SK-N-SH treated with all-trans-retinoic acid at 6 μM for 48 hours (cell line): ENCODE measurements at regions not wholly inside any gene's neighbourhood (a gene's known extent, or its start where the extent isn't known, plus 50 kb on each side); places are given as distances from the start of the nearest gene placed in this dataset.
A peak's percentile ranks its signal among the peaks of the same experiment; 100 is the strongest.

Source experiments
- ATAC-seq: fragments of 200-7000 bp; cut with Tn5 transposase; 3 replicates; pipeline ENCODE4 v1.9.1; 2020; ENCODE audit warnings: mild to moderate bottlenecking, moderate library complexity
- ARNTL ChIP-seq: fragments of 450-650 bp; formaldehyde crosslinking; IDR thresholded peaks from 2 replicates; pipeline ENCODE4 v1.5.0; 2020; ENCODE audit warnings: low read depth, mild to moderate bottlenecking, moderate library complexity, borderline replicate concordance
- BACH2 ChIP-seq: fragments of 250-450 bp; sonication (Bioruptor Pico); IDR thresholded peaks from 2 replicates; pipeline ENCODE4 v1.9.0; 2021; ENCODE audit warnings: mild to moderate bottlenecking, borderline replicate concordance
- ESRRG ChIP-seq: fragments of 250-450 bp; sonication (Bioruptor Pico); IDR thresholded peaks from 2 replicates; pipeline ENCODE4 v1.6.1; 2021; ENCODE audit warnings: mild to moderate bottlenecking
- ISL1 ChIP-seq: fragments of 250-450 bp; sonication (Bioruptor Pico); IDR thresholded peaks from 2 replicates; pipeline ENCODE4 v2.1.2; 2022; ENCODE audit warnings: mild to moderate bottlenecking, moderate library complexity
- OSR1 ChIP-seq: fragments of 250-450 bp; sonication (Bioruptor Pico); IDR thresholded peaks from 2 replicates; pipeline ENCODE4 v1.8.0; 2022; ENCODE audit warnings: moderate library complexity, mild to moderate bottlenecking, inconsistent platforms
- PPARA ChIP-seq: fragments of 250-450 bp; sonication (Bioruptor Pico); IDR thresholded peaks from 2 replicates; pipeline ENCODE4 v1.5.0; 2020; ENCODE audit warnings: mild to moderate bottlenecking, borderline replicate concordance
- RARB ChIP-seq: fragments of 250-450 bp; sonication (Bioruptor Pico); IDR thresholded peaks from 2 replicates; pipeline ENCODE4 v1.8.0; 2021; ENCODE audit warnings: mild to moderate bottlenecking, moderate library complexity
- SNAI2 ChIP-seq: fragments of 250-450 bp; sonication (Bioruptor Pico); IDR thresholded peaks from 2 replicates; pipeline ENCODE4 v1.5.0; 2020; ENCODE audit warnings: mild to moderate bottlenecking, moderate library complexity
- TOX ChIP-seq: fragments of 250-450 bp; sonication (Bioruptor Pico); IDR thresholded peaks from 2 replicates; pipeline ENCODE4 v1.8.0; 2021; ENCODE audit warnings: mild to moderate bottlenecking, moderate library complexity, borderline replicate concordance
- ZC3H10 ChIP-seq: fragments of 250-450 bp; sonication (Bioruptor Pico); IDR thresholded peaks from 2 replicates; pipeline ENCODE4 v1.5.1; 2021; ENCODE audit warnings: mild to moderate bottlenecking, moderate library complexity
- ZFP3 ChIP-seq: fragments of 250-450 bp; sonication (Bioruptor Pico); IDR thresholded peaks from 2 replicates; pipeline ENCODE4 v1.5.0; 2020; ENCODE audit warnings: mild to moderate bottlenecking, moderate library complexity
- ZFP30 ChIP-seq: fragments of 450-650 bp; formaldehyde crosslinking; IDR thresholded peaks from 2 replicates; pipeline ENCODE4 v1.5.0; 2022; ENCODE audit warnings: mild to moderate bottlenecking, moderate library complexity
- ZNF565 ChIP-seq: fragments of 450-650 bp; formaldehyde crosslinking; conservative IDR thresholded peaks from 2 replicates; pipeline ENCODE4 v1.5.0; 2020; ENCODE audit warnings: low read depth, mild to moderate bottlenecking, moderate library complexity
- ZNF70 ChIP-seq: fragments of 450-650 bp; formaldehyde crosslinking; IDR thresholded peaks from 2 replicates; pipeline ENCODE4 v1.5.0; 2020; ENCODE audit warnings: mild to moderate bottlenecking, moderate library complexity
- ZNF8 ChIP-seq: fragments of 450-650 bp; formaldehyde crosslinking; IDR thresholded peaks from 2 replicates; pipeline ENCODE4 v1.5.0; 2020; ENCODE audit warnings: mild to moderate bottlenecking, moderate library complexity
- TF ChIP-seq, protein P1 (sequence below): fragments of 250-450 bp; sonication (Bioruptor Pico); IDR thresholded peaks from 2 replicates; pipeline ENCODE4 v1.5.0; 2020; ENCODE audit warnings: mild to moderate bottlenecking, moderate library complexity
- TF ChIP-seq, protein P2 (sequence below): fragments of 250-450 bp; sonication (Bioruptor Pico); IDR thresholded peaks from 2 replicates; pipeline ENCODE4 v1.8.0; 2021; ENCODE audit warnings: low read depth, mild to moderate bottlenecking, moderate library complexity, borderline replicate concordance
- TF ChIP-seq, protein P3 (sequence below): fragments of 250-450 bp; sonication (Bioruptor Pico); IDR thresholded peaks from 2 replicates; pipeline ENCODE4 v1.8.0; 2020; ENCODE audit warnings: mild to moderate bottlenecking, moderate library complexity, borderline replicate concordance
- TF ChIP-seq, protein P4 (sequence below): fragments of 250-450 bp; sonication (Bioruptor Pico); IDR thresholded peaks from 2 replicates; pipeline ENCODE4 v1.5.1; 2020; ENCODE audit warnings: low read depth, mild to moderate bottlenecking, moderate library complexity
- TF ChIP-seq, protein P5 (sequence below): fragments of 250-450 bp; sonication (Bioruptor Pico); IDR thresholded peaks from 2 replicates; pipeline ENCODE4 v1.5.1; 2021; ENCODE audit warnings: mild to moderate bottlenecking, moderate library complexity

DNA sequence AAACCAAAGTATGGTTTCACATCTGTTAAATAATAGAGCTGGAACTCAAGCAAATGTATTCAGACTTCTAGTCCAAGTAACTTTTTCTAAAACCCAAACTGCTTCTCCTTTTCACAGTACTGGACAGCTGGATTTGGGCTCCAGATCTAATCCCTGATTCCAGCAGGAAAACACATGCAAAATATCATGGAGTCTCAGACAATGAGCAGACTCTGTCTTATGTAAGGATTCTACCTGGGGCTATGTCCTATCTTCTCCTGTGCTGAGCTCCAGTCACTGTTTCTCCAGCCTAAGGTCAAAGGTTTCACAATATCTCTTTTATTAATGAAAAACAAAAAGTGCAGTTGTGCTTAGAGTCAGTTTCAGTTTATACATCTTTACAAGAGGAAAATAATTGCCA, 83.2 kb upstream of the EED start:
- no peak for ATAC-seq
- TF ChIP-seq SNAI2 (CRISPR knock-in tag): no peak
- TF ChIP-seq TOX (CRISPR knock-in tag): no peak
- TF ChIP-seq BACH2 (CRISPR knock-in tag): no peak
- TF ChIP-seq ZNF565: no peak
- TF ChIP-seq, protein P1, sequence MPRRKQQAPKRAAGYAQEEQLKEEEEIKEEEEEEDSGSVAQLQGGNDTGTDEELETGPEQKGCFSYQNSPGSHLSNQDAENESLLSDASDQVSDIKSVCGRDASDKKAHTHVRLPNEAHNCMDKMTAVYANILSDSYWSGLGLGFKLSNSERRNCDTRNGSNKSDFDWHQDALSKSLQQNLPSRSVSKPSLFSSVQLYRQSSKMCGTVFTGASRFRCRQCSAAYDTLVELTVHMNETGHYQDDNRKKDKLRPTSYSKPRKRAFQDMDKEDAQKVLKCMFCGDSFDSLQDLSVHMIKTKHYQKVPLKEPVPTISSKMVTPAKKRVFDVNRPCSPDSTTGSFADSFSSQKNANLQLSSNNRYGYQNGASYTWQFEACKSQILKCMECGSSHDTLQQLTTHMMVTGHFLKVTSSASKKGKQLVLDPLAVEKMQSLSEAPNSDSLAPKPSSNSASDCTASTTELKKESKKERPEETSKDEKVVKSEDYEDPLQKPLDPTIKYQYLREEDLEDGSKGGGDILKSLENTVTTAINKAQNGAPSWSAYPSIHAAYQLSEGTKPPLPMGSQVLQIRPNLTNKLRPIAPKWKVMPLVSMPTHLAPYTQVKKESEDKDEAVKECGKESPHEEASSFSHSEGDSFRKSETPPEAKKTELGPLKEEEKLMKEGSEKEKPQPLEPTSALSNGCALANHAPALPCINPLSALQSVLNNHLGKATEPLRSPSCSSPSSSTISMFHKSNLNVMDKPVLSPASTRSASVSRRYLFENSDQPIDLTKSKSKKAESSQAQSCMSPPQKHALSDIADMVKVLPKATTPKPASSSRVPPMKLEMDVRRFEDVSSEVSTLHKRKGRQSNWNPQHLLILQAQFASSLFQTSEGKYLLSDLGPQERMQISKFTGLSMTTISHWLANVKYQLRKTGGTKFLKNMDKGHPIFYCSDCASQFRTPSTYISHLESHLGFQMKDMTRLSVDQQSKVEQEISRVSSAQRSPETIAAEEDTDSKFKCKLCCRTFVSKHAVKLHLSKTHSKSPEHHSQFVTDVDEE (CRISPR knock-in tag): no peak
- no peak for TF ChIP-seq OSR1 (CRISPR knock-in tag)
- no peak for TF ChIP-seq ZC3H10 (CRISPR knock-in tag)
- no peak for TF ChIP-seq PPARA
- TF ChIP-seq, protein P2, sequence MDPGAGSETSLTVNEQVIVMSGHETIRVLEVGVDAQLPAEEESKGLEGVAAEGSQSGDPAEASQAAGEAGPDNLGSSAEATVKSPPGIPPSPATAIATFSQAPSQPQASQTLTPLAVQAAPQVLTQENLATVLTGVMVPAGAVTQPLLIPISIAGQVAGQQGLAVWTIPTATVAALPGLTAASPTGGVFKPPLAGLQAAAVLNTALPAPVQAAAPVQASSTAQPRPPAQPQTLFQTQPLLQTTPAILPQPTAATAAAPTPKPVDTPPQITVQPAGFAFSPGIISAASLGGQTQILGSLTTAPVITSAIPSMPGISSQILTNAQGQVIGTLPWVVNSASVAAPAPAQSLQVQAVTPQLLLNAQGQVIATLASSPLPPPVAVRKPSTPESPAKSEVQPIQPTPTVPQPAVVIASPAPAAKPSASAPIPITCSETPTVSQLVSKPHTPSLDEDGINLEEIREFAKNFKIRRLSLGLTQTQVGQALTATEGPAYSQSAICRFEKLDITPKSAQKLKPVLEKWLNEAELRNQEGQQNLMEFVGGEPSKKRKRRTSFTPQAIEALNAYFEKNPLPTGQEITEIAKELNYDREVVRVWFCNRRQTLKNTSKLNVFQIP (CRISPR knock-in tag): no peak
- TF ChIP-seq ARNTL (CRISPR knock-in tag): no peak
- TF ChIP-seq ZNF70 (CRISPR knock-in tag): no peak
- TF ChIP-seq ESRRG (CRISPR knock-in tag): no peak
- no peak for TF ChIP-seq ZFP3 (CRISPR knock-in tag)
- TF ChIP-seq ZFP30 (CRISPR knock-in tag): no peak
- TF ChIP-seq ZNF8 (CRISPR knock-in tag): no peak

DNA sequence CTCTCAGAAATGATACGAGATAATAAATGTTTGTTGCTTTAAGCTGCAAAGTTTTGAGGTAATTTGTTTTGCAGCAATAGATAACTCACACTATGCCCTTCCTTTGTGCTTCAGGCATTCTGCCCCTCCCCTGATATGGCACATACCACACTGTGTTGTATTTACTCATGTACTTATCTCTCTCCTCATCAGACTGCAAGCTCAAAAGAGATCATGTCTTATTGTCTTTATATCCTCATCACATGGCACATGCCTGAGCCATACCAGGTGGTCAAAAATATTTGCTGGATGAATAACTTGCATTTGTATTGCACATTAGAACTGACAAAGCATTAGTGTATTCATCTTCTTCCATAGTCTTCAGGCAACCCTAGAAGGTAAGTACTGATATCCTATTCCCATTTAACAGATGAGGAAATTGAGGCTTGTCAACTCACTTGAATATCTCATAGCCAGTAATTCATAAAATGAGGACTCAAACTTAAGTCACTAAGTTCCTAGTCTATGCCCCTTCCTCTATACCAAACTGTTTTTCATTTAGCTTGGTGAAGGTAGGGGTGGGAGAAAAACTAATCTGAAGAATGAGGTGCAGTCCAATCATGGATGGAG, 83.9 kb upstream of the EED start:
- ATAC-seq: peak; percentile 65

More for the DNA sequence above, 83.9 kb upstream of the EED start:
- TF ChIP-seq RARB (no peak), ZNF565 (no peak), ZC3H10 (CRISPR knock-in tag) (no peak), PPARA (no peak), ZFP30 (CRISPR knock-in tag) (no peak), BACH2 (CRISPR knock-in tag) (no peak), ISL1 (CRISPR knock-in tag) (peak; percentile 47; the same call in 1 of the 2 replicates)
- TF ChIP-seq, protein P3, sequence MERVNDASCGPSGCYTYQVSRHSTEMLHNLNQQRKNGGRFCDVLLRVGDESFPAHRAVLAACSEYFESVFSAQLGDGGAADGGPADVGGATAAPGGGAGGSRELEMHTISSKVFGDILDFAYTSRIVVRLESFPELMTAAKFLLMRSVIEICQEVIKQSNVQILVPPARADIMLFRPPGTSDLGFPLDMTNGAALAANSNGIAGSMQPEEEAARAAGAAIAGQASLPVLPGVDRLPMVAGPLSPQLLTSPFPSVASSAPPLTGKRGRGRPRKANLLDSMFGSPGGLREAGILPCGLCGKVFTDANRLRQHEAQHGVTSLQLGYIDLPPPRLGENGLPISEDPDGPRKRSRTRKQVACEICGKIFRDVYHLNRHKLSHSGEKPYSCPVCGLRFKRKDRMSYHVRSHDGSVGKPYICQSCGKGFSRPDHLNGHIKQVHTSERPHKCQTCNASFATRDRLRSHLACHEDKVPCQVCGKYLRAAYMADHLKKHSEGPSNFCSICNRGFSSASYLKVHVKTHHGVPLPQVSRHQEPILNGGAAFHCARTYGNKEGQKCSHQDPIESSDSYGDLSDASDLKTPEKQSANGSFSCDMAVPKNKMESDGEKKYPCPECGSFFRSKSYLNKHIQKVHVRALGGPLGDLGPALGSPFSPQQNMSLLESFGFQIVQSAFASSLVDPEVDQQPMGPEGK (CRISPR knock-in tag): no peak
- TF ChIP-seq, protein P2 (CRISPR knock-in tag): no peak
- TF ChIP-seq, protein P4, sequence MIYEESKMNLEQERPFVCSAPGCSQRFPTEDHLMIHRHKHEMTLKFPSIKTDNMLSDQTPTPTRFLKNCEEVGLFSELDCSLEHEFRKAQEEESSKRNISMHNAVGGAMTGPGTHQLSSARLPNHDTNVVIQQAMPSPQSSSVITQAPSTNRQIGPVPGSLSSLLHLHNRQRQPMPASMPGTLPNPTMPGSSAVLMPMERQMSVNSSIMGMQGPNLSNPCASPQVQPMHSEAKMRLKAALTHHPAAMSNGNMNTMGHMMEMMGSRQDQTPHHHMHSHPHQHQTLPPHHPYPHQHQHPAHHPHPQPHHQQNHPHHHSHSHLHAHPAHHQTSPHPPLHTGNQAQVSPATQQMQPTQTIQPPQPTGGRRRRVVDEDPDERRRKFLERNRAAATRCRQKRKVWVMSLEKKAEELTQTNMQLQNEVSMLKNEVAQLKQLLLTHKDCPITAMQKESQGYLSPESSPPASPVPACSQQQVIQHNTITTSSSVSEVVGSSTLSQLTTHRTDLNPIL (CRISPR knock-in tag): no peak
- TF ChIP-seq, protein P5, sequence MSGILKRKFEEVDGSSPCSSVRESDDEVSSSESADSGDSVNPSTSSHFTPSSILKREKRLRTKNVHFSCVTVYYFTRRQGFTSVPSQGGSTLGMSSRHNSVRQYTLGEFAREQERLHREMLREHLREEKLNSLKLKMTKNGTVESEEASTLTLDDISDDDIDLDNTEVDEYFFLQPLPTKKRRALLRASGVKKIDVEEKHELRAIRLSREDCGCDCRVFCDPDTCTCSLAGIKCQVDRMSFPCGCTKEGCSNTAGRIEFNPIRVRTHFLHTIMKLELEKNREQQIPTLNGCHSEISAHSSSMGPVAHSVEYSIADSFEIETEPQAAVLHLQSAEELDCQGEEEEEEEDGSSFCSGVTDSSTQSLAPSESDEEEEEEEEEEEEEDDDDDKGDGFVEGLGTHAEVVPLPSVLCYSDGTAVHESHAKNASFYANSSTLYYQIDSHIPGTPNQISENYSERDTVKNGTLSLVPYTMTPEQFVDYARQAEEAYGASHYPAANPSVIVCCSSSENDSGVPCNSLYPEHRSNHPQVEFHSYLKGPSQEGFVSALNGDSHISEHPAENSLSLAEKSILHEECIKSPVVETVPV: peak; percentile 43; the same call in 1 of the 2 replicates
- TF ChIP-seq, all 23 proteins: peak for 2
